RWPE1 (cell line): ENCODE measurements at regions not wholly inside any gene's neighbourhood (a gene's known extent, or its start where the extent isn't known, plus 50 kb on each side); places are given as distances from the start of the nearest gene placed in this dataset.

Experiments
- CTCF ChIA-PET: fragments of 350-600 bp; sonication (Branson Sonifier 250); formaldehyde crosslinking; extraction: SDS; loops from one replicate; lab custom pipeline; 2021; lab: Yijun Ruan, JAX
- POLR2A ChIA-PET: fragments of 400-600 bp; formaldehyde crosslinking; extraction: SDS; loops from one replicate; lab custom pipeline; 2020; ENCODE audit warnings: antibody characterized with exemption; ENCODE audit not compliant: low non-redundant PET; lab: Yijun Ruan, JAX
- DNase-seq: peaks from one replicate; pipeline ENCODE4 v3.0.0; 2012; ENCODE audit warnings: low spot score
- H3K27ac ChIP-seq: fragments of 450-650 bp; 2 replicates; pipeline ENCODE4 v1.5.1; 2017
- CTCF ChIP-seq: fragments of 450-650 bp; conservative IDR thresholded peaks from 2 replicates; pipeline ENCODE4 v1.5.1; 2017; ENCODE audit warnings: low read depth, mild to moderate bottlenecking

DNA sequence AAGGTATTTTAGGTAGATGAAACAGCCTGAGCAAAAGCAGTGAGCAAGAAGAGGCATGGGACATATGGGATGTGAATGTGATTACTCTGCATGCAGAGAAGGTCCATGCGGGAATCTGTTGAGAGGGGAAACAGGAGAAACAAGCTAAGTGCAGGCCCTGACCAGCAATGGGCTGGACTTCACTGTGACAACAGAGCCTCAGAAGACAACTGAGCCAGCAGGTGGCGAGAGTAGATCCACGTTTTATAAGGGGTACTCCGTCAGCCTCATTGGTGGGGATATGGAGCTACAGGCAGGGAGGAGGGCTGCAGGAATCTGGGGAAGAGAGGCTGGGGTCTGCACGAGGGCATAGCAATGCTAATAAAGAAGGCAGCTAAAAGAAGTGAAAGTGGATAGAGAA is 405.9 kb upstream of the LMCD1 start:
- POLR2A ChIA-PET, result no interaction called here
- no peak for TF ChIP-seq CTCF
- no peak for DNase-seq
- CTCF ChIA-PET, result no interaction called here
- no peak overlapping the region for H3K27ac ChIP-seq

- TF ChIP-seq CTCF, result no peak
- ChIA-PET CTCF (no interaction called here), POLR2A (no interaction called here)
Observed at GRCh38 chr3:8097690-8098089, 403.9 kb upstream of the LMCD1 start.

GRCh38 chr3:8103954-8104353 is 397.7 kb upstream of the LMCD1 start:
- no peak for DNase-seq
- TF ChIP-seq CTCF, result no peak
- ChIA-PET CTCF (no interaction called here), POLR2A (no interaction called here)
- H3K27ac ChIP-seq, result no peak overlapping the region

More at GRCh38 chr3:8097690-8098089, 403.9 kb upstream of the LMCD1 start:
- no peak for DNase-seq
- H3K27ac ChIP-seq, result no peak overlapping the region

GRCh38 chr3:8106921-8107320 is 394.7 kb upstream of the LMCD1 start:
- no peak for DNase-seq
- CTCF ChIA-PET, result no interaction called here
- no peak overlapping the region for H3K27ac ChIP-seq
- POLR2A ChIA-PET, result no interaction called here
- TF ChIP-seq CTCF, result no peak

GRCh38 chr3:8110966-8111798 is 390.4 kb upstream of the LMCD1 start:
- TF ChIP-seq CTCF, result peak; percentile 63
- ChIA-PET POLR2A (no interaction called here), CTCF (no interaction called here)
- peak; percentile 7 for DNase-seq
- no peak overlapping the region for H3K27ac ChIP-seq

DNA sequence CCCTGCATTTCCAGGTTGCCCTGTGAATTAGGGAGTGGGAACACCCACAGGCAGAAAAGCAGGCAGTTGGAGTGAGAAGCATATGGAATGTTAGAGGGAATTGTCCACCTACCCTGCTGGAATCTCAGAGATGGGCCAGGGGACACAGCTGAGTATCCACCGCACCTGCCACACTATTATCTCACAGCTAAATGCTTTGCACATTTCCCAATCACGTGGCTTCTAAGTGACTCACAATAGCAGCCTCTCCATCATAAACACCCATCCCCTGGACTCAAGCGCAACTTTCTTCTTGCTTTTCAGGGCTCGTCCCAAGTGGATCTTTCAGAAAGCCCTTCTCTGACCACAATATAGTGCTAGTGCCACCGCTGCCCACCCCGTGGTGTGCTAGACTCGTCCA is 389.0 kb upstream of the LMCD1 start:
- POLR2A ChIA-PET, result no interaction called here
- no peak overlapping the region for H3K27ac ChIP-seq
- DNase-seq, result no peak
- CTCF ChIA-PET, result no interaction called here
- TF ChIP-seq CTCF, result no peak
